ENCODE measurements at regions not wholly inside any gene's neighbourhood (a gene's known extent, or its start where the extent isn't known, plus 50 kb on each side); places are given as distances from the start of the nearest gene placed in this dataset.

GRCh38 chr4:155578219-155578618 is 88.4 kb upstream of the GUCY1A1 start:
- TF ChIP-seq ZSCAN4 (tag by site-specific recombination; IDR thresholded peaks at IDR 0.05) (no peak), CTCF (tag by site-specific recombination; IDR thresholded peaks at IDR 0.05) (no peak), ZXDB (tag by site-specific recombination; IDR thresholded peaks at IDR 0.05) (no peak), ZNF302 (tag by site-specific recombination; IDR thresholded peaks at IDR 0.05; ENCODE audit: low read depth) (no peak), ZNF10 (tag by site-specific recombination; IDR thresholded peaks at IDR 0.05) (no peak), ZBTB26 (tag by site-specific recombination; optimal IDR thresholded peaks at IDR 0.05) (no peak), PRDM4 (tag by site-specific recombination; IDR thresholded peaks at IDR 0.05) (no peak), ZBTB1 (tag by site-specific recombination; IDR thresholded peaks at IDR 0.05) (no peak), ZNF514 (tag by site-specific recombination; IDR thresholded peaks at IDR 0.05) (no peak), PATZ1 (tag by site-specific recombination; IDR thresholded peaks at IDR 0.05) (no peak), SALL2 (tag by site-specific recombination; IDR thresholded peaks at IDR 0.05; ENCODE audit: borderline replicate concordance) (no peak)

All from HEK293 (cell line).